ENCODE measurements at regions not wholly inside any gene's neighbourhood (a gene's known extent, or its start where the extent isn't known, plus 50 kb on each side); places are given as distances from the start of the nearest gene placed in this dataset.

GRCh38 chr4:8765631-8766590 is 105.7 kb downstream of the HMX1 start:
- no peak for TF ChIP-seq PPARA (CRISPR knock-in tag; IDR thresholded peaks at IDR 0.05; ENCODE audit: borderline replicate concordance)
- no peak for TF ChIP-seq POU6F1 (CRISPR knock-in tag; IDR thresholded peaks at IDR 0.05; ENCODE audit: borderline replicate concordance, low read depth)
- TF ChIP-seq PATZ1 (CRISPR knock-in tag; IDR thresholded peaks at IDR 0.05; ENCODE audit: borderline replicate concordance) = no peak
- TF ChIP-seq ZC3H10 (CRISPR knock-in tag; IDR thresholded peaks at IDR 0.05) = no peak
- TF ChIP-seq ZFP30 (CRISPR knock-in tag; IDR thresholded peaks at IDR 0.05) = no peak
- no peak for TF ChIP-seq ARNTL (CRISPR knock-in tag; IDR thresholded peaks at IDR 0.05; ENCODE audit: borderline replicate concordance, low read depth)
